PC-3 (cell line): ENCODE measurements at regions not wholly inside any gene's neighbourhood (a gene's known extent, or its start where the extent isn't known, plus 50 kb on each side); places are given as distances from the start of the nearest gene placed in this dataset.

Source experiments
- ATAC-seq: fragments of 200-7000 bp; cut with Tn5 transposase; 2 replicates; pipeline ENCODE4 v1.9.1; 2020; ENCODE audit warnings: mild to moderate bottlenecking, moderate library complexity
- BruUV-seq: library from RNA; stranded (reverse); fragments of 400-500 nt; replicated peaks from 2 replicates; lab custom pipeline; 2021; lab: Mats Ljungman, UMichigan
- CTCF ChIA-PET: fragments of 300-600 bp; sonication (Branson Sonifier 250); formaldehyde crosslinking; loops from one replicate; lab custom pipeline; 2022; ENCODE audit warnings: antibody characterized with exemption; lab: Charles Lee
- POLR2A ChIA-PET: fragments of 300-600 bp; sonication (Branson Sonifier 250); formaldehyde crosslinking; loops from one replicate; lab custom pipeline; 2022; ENCODE audit warnings: antibody characterized with exemption; ENCODE audit not compliant: unreplicated experiment; lab: Charles Lee
- DNase-seq: peaks from one replicate; pipeline ENCODE4 v3.0.0-alpha.2; 2015
- H2AFZ ChIP-seq: fragments of 300-600 bp; sonication (generic); 2 replicates; pipeline ENCODE4 v1.6.0; 2016; ENCODE audit warnings: antibody characterized with exemption, low read length
- H3F3A ChIP-seq: fragments of 300-600 bp; sonication (generic); one replicate; pipeline ENCODE4 v1.6.0; 2017; ENCODE audit warnings: antibody characterized with exemption, low read length, control low read depth, mild to moderate bottlenecking; ENCODE audit not compliant: unreplicated experiment
- H3K27ac ChIP-seq: fragments of 300-600 bp; sonication (generic); 2 replicates; pipeline ENCODE4 v1.5.1; 2016; ENCODE audit warnings: mild to moderate bottlenecking, low read length
- H3K27me3 ChIP-seq: fragments of 300-600 bp; sonication (generic); 2 replicates; pipeline ENCODE4 v1.6.1; 2016; ENCODE audit warnings: low read length, mixed read lengths
- H3K36me3 ChIP-seq: fragments of 300-600 bp; sonication (generic); 2 replicates; pipeline ENCODE4 v1.6.1; 2016; ENCODE audit warnings: low read depth, mixed run types, low read length, mixed read lengths
- H3K4me1 ChIP-seq: fragments of 300-600 bp; sonication (generic); 2 replicates; pipeline ENCODE4 v1.5.1; 2016; ENCODE audit warnings: low read length; ENCODE audit not compliant: insufficient read depth
- H3K4me2 ChIP-seq: fragments of 300-600 bp; sonication (generic); 2 replicates; pipeline ENCODE4 v1.6.0; 2016; ENCODE audit warnings: low read length
- H3K4me3 ChIP-seq: fragments of 300-600 bp; sonication (generic); 2 replicates; pipeline ENCODE4 v1.5.1; 2016; ENCODE audit warnings: mild to moderate bottlenecking, low read length, mixed read lengths
- H3K79me2 ChIP-seq: fragments of 300-600 bp; sonication (generic); 2 replicates; pipeline ENCODE4 v1.6.1; 2017; ENCODE audit warnings: low read length, mixed read lengths
- H3K9ac ChIP-seq: fragments of 300-600 bp; sonication (generic); 2 replicates; pipeline ENCODE4 v1.6.0; 2016; ENCODE audit warnings: mild to moderate bottlenecking, low read length
- H3K9me2 ChIP-seq: fragments of 300-600 bp; sonication (generic); replicated peaks from 2 replicates; pipeline ENCODE4 v1.6.1; 2016; ENCODE audit warnings: mixed run types, low read length, mixed read lengths
- H3K9me3 ChIP-seq: fragments of 300-600 bp; sonication (generic); 2 replicates; pipeline ENCODE4 v1.6.1; 2016; ENCODE audit warnings: low read length, mixed read lengths
- H4K20me1 ChIP-seq: fragments of 300-600 bp; sonication (generic); 2 replicates; pipeline ENCODE4 v1.6.1; 2016; ENCODE audit warnings: low read length, mixed read lengths
- EZH2 ChIP-seq: fragments of 300-600 bp; sonication (generic); IDR thresholded peaks from one replicate; pipeline ENCODE4 v1.6.1; 2017; ENCODE audit warnings: antibody characterized with exemption, mild to moderate bottlenecking, low read length; ENCODE audit not compliant: unreplicated experiment
- EZH2phosphoT487 ChIP-seq: fragments of 300-600 bp; sonication (generic); IDR thresholded peaks from 2 replicates; pipeline ENCODE4 v1.6.1; 2018; ENCODE audit warnings: mild to moderate bottlenecking, antibody characterized with exemption, low read length, borderline replicate concordance
- intact Hi-C: fragments of 100-400 bp; cut with micrococcal nuclease; formaldehyde crosslinking; loops from 2 replicates; pipeline ENCODE4 v1.9.0; 2023
- TF ChIP-seq, protein P1 (sequence below): fragments of 300-600 bp; sonication (generic); conservative IDR thresholded peaks from 2 replicates; pipeline ENCODE4 v1.5.1; 2017; ENCODE audit warnings: antibody characterized with exemption, low read depth, mild to moderate bottlenecking, low read length

DNA sequence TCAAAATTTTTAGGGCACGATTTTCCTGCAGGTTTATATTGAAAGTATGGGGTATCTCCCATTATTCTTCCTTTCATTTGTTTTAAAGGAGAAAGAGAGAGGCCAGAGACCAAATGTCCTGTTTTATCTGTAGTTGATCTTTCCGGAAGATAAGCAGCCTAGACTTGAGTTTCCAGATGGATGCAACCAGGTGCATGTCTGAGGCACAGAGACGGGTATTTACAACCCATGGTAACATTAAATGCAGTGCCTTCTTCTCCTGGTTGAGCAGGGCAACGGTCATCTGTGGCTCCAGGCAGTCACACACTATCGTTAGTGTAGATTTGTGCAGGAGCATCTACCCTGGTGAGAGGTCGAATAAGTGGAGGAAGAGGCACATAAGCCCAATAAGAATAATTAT is 1507.1 kb downstream of the UQCRFS1 start:
- no peak overlapping the region for H3K4me3 ChIP-seq
- ChIA-PET CTCF (no interaction called here), POLR2A (no interaction called here)
- no peaks in the 10 kb centered on the region for H3K27me3 ChIP-seq
- H3K79me2 ChIP-seq: no peaks in the 10 kb centered on the region
- DNase-seq (no peak), ATAC-seq (no peak)
- H3K4me1 ChIP-seq: no peaks in the 10 kb centered on the region
- H3K27ac ChIP-seq: no peak overlapping the region
- no peak overlapping the region for H3K4me2 ChIP-seq
- H3K9ac ChIP-seq: no peak overlapping the region
- no peaks in the 10 kb centered on the region for H3F3A ChIP-seq
- no peaks in the 10 kb centered on the region for H3K9me2 ChIP-seq
- BruUV-seq: no TSS peak
- TF ChIP-seq, protein P1, sequence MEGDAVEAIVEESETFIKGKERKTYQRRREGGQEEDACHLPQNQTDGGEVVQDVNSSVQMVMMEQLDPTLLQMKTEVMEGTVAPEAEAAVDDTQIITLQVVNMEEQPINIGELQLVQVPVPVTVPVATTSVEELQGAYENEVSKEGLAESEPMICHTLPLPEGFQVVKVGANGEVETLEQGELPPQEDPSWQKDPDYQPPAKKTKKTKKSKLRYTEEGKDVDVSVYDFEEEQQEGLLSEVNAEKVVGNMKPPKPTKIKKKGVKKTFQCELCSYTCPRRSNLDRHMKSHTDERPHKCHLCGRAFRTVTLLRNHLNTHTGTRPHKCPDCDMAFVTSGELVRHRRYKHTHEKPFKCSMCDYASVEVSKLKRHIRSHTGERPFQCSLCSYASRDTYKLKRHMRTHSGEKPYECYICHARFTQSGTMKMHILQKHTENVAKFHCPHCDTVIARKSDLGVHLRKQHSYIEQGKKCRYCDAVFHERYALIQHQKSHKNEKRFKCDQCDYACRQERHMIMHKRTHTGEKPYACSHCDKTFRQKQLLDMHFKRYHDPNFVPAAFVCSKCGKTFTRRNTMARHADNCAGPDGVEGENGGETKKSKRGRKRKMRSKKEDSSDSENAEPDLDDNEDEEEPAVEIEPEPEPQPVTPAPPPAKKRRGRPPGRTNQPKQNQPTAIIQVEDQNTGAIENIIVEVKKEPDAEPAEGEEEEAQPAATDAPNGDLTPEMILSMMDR: no peak
- TF ChIP-seq EZH2phosphoT487: no peak
- no peak for TF ChIP-seq EZH2
- no peaks in the 10 kb centered on the region for H4K20me1 ChIP-seq
- 0 out of 2 replicates have a peak, but pooled peaks cover 4% of the 10 kb centered on the region for H3K9me3 ChIP-seq
- H3K36me3 ChIP-seq: no peaks in the 10 kb centered on the region
- intact Hi-C loops: no loop called here
- H2AFZ ChIP-seq: no peak overlapping the region

DNA sequence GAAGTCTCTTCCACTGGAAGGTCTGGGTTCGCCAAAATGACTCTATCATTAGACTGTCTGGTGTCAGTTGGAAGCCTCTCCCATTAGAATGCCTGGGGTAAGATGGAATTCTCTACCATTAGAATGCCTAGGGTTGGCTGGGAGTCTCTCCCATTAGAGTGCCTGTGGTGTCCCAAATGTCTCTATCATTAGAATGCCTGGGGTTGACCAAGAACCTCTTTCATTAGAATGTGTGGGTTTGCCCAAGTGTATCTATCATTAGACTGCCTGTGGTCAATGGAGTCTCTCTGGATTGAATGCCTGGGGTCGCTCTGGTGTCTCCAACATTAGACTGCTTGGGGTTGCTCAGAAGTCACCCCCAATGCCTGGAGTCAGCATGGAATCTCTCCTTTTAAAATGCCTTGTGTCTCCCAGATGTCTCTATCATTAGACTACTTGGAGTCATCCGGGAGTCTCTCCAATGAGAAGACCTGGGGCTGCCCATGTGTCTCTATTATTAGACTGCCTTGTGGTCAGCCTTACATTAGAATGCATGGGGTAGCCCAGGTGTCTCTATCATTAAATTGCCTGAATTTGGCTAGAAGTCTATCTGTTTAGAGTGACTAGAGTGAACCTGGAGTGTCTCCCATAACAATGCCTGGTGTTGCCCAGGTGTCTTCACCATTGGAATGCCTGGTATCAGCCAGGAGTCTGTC is 1518.4 kb downstream of the UQCRFS1 start:
- Histone ChIP-seq H3K4me1 (no peaks in the 10 kb centered on the region), H3K4me3 (no peak overlapping the region), H3K27ac (no peak overlapping the region), H2AFZ (no peak overlapping the region), H3K9me3 (no peaks in the 10 kb centered on the region), H4K20me1 (no peaks in the 10 kb centered on the region), H3K36me3 (no peaks in the 10 kb centered on the region), H3F3A (no peaks in the 10 kb centered on the region), H3K9ac (no peak overlapping the region), H3K27me3 (no peaks in the 10 kb centered on the region), H3K4me2 (no peak overlapping the region), H3K9me2 (no peaks in the 10 kb centered on the region), H3K79me2 (no peaks in the 10 kb centered on the region)
- TF ChIP-seq, protein P1: no peak
- TF ChIP-seq EZH2 (no peak), EZH2phosphoT487 (no peak)
- ATAC-seq (no peak), DNase-seq (no peak)
- intact Hi-C loops: no loop called here
- ChIA-PET POLR2A (no interaction called here), CTCF (no interaction called here)
- BruUV-seq: no TSS peak

DNA sequence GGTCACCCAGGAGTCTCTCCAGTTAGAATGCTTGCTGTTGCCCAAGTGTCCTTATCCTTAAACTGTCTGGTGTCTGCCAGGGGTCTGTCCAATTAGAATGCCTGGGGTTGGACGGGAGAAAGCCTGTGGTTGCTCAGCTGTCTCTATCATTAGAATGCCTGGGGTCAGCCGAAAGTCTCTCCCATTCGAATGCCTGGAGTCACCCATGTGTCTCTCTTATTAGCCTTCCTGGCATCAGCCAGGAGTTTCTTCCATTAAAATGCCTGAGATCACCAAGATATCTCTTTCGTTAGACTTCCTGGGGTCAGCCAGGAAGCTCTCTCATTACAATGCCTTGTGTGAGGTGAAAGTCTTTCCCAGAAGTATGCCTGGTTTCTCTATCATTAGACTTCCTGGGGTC is 1521.0 kb downstream of the UQCRFS1 start:
- no peak overlapping the region for H3K4me2 ChIP-seq
- CTCF ChIA-PET: no interaction called here
- H2AFZ ChIP-seq: no peak overlapping the region
- H3K9me3 ChIP-seq: no peaks in the 10 kb centered on the region
- no peak for ATAC-seq
- H3K9ac ChIP-seq: no peak overlapping the region
- no peaks in the 10 kb centered on the region for H3K36me3 ChIP-seq
- POLR2A ChIA-PET: no interaction called here
- H3K27me3 ChIP-seq: no peaks in the 10 kb centered on the region
- no peaks in the 10 kb centered on the region for H3K9me2 ChIP-seq
- TF ChIP-seq EZH2 (no peak), EZH2phosphoT487 (no peak)
- TF ChIP-seq, protein P1: no peak
- no peaks in the 10 kb centered on the region for H3K79me2 ChIP-seq
- no peak for DNase-seq
- H3K27ac ChIP-seq: no peak overlapping the region
- H3F3A ChIP-seq: no peaks in the 10 kb centered on the region
- no peaks in the 10 kb centered on the region for H3K4me1 ChIP-seq
- no peaks in the 10 kb centered on the region for H4K20me1 ChIP-seq
- no peak overlapping the region for H3K4me3 ChIP-seq
- intact Hi-C loops: no loop called here
- no TSS peak for BruUV-seq
